H1 (cell line): ENCODE measurements at regions not wholly inside any gene's neighbourhood (a gene's known extent, or its start where the extent isn't known, plus 50 kb on each side); places are given as distances from the start of the nearest gene placed in this dataset.

Source experiments
- CTCF ChIA-PET: fragments of 300-600 bp; sonication (Branson Sonifier 250); formaldehyde crosslinking; loops from one replicate; lab custom pipeline; 2021; ENCODE audit not compliant: partially characterized antibody; lab: Charles Lee
- POLR2A ChIA-PET: fragments of 300-600 bp; sonication (Branson Sonifier 250); formaldehyde crosslinking; loops from one replicate; lab custom pipeline; 2021; ENCODE audit warnings: inconsistent platforms; ENCODE audit not compliant: partially characterized antibody; lab: Charles Lee
- DNase-seq, 2 experiments: peaks; one replicate each; pipeline versions ENCODE4 v3.0.0 to v3.0.0-alpha.2; 2010 to 2022; ENCODE audit warnings: low spot score in 2 of 2, low read depth in 1 of 2, mixed read lengths in 1 of 2
- FAIRE-seq: peaks from 2 replicates; lab custom pipeline; 2011; peaks lifted over from hg19 to GRCh38; lab: Jason Lieb, UNC
- H2AFZ ChIP-seq: 2 replicates; pipeline ENCODE4 v1.8.1; 2012; ENCODE audit warnings: low read length, inconsistent platforms
- H2AK5ac ChIP-seq: 2 replicates; pipeline ENCODE4 v1.6.1; 2013; ENCODE audit warnings: low read depth, low read length
- H2BK120ac ChIP-seq: replicated peaks from 2 replicates; pipeline ENCODE3; 2013; ENCODE audit warnings: low read depth, low read length, inconsistent platforms
- H2BK12ac ChIP-seq: 2 replicates; pipeline ENCODE4 v1.6.1; 2013; ENCODE audit warnings: low read depth, low read length
- H2BK15ac ChIP-seq: 2 replicates; pipeline ENCODE4 v1.6.1; 2013; ENCODE audit warnings: low read length
- H2BK20ac ChIP-seq: 2 replicates; pipeline ENCODE4 v1.6.1; 2013; ENCODE audit warnings: low read length
- H2BK5ac ChIP-seq: 2 replicates; pipeline ENCODE4 v1.6.1; 2013; ENCODE audit warnings: low read depth, low read length
- H3K14ac ChIP-seq: 2 replicates; pipeline ENCODE4 v1.6.1; 2013; ENCODE audit warnings: inconsistent platforms; ENCODE audit not compliant: insufficient read length
- H3K18ac ChIP-seq: 2 replicates; pipeline ENCODE4 v1.6.1; 2013; ENCODE audit warnings: low read length; ENCODE audit errors: extremely low read depth
- H3K23ac ChIP-seq: 2 replicates; pipeline ENCODE4 v1.6.1; 2013; ENCODE audit warnings: inconsistent platforms; ENCODE audit not compliant: insufficient read length
- H3K23me2 ChIP-seq: 2 replicates; pipeline ENCODE4 v1.6.1; 2013; ENCODE audit warnings: low read depth, low read length
- H3K27ac ChIP-seq: 2 replicates; pipeline ENCODE4 v1.6.1; 2011; ENCODE audit warnings: low read depth, low read length, inconsistent platforms
- H3K27me3 ChIP-seq, 4 experiments: replicated peaks in 1 of 4; 1 replicate in 1 of 4; 2 replicates in 3 of 4; pipeline versions ENCODE4 v1.6.1 to v1.8.1; 2011 to 2013; ENCODE audit warnings: low read length in 3 of 4, mild to moderate bottlenecking in 3 of 4, inconsistent platforms in 2 of 4, mixed read lengths in 2 of 4, moderate library complexity in 1 of 4; ENCODE audit not compliant: control insufficient read depth in 3 of 4, insufficient read depth in 3 of 4; ENCODE audit errors: extremely low read depth in 1 of 4
- H3K36me3 ChIP-seq, 4 experiments: 2 replicates each; pipeline versions ENCODE4 v1.6.1 to v1.8.1; 2011 to 2013; ENCODE audit warnings: mild to moderate bottlenecking in 4 of 4, low read length in 3 of 4, moderate library complexity in 2 of 4, control low read depth in 1 of 4, inconsistent platforms in 1 of 4; ENCODE audit not compliant: insufficient read depth in 4 of 4, control insufficient read depth in 2 of 4
- H3K4ac ChIP-seq: replicated peaks from 2 replicates; pipeline ENCODE3; 2013; ENCODE audit warnings: low read length, low read depth, mixed read lengths, inconsistent platforms; ENCODE audit not compliant: insufficient read length
- H3K4me1 ChIP-seq, 4 experiments: replicated peaks in 1 of 4; 1 replicate in 1 of 4; 2 replicates in 3 of 4; pipeline versions ENCODE4 v1.6.1 to v1.8.1; 2011 to 2013; ENCODE audit warnings: low read length in 3 of 4, inconsistent platforms in 2 of 4, mixed read lengths in 1 of 4; ENCODE audit not compliant: insufficient read depth in 4 of 4, control insufficient read depth in 3 of 4
- H3K4me2 ChIP-seq, 2 experiments: 2 replicates each; pipeline versions ENCODE4 v1.6.1 to v1.8.1; 2011 to 2013; ENCODE audit warnings: low read depth in 2 of 2, low read length in 2 of 2, control low read depth in 1 of 2, inconsistent platforms in 1 of 2, mild to moderate bottlenecking in 1 of 2; ENCODE audit not compliant: insufficient read depth in 1 of 2
- H3K4me3 ChIP-seq, 4 experiments: fragments of 200-600, 300-600 bp in 1 of 4; sonication (generic), shearing (Covaris generic), sonication (Bioruptor Twin) in 1 of 4; 2 replicates each; pipeline versions ENCODE4 v1.5.1 to v1.8.1; 2011 to 2016; ENCODE audit warnings: low read length in 4 of 4, low read depth in 3 of 4, control low read depth in 2 of 4, inconsistent platforms in 2 of 4, mild to moderate bottlenecking in 2 of 4, mixed read lengths in 1 of 4, moderate library complexity in 1 of 4; ENCODE audit not compliant: insufficient read depth in 2 of 4; ENCODE audit errors: extremely low read depth in 1 of 4
- H3K56ac ChIP-seq: replicated peaks from 2 replicates; pipeline ENCODE3; 2013; ENCODE audit warnings: low read depth, mild to moderate bottlenecking, mixed read lengths, low read length, inconsistent platforms; ENCODE audit not compliant: insufficient read length
- H3K79me1 ChIP-seq: 2 replicates; pipeline ENCODE4 v1.6.1; 2013; ENCODE audit warnings: low read depth, low read length, control low read depth
- H3K79me2 ChIP-seq, 2 experiments: 2 replicates each; pipeline versions ENCODE4 v1.6.1 to v1.8.1; 2012 to 2013; ENCODE audit warnings: low read length in 2 of 2, mild to moderate bottlenecking in 2 of 2, inconsistent platforms in 1 of 2; ENCODE audit not compliant: insufficient read depth in 2 of 2, control insufficient read depth in 1 of 2
- H3K9ac ChIP-seq, 4 experiments: replicated peaks in 1 of 4; 1 replicate in 1 of 4; 2 replicates in 3 of 4; pipeline versions ENCODE4 v1.6.1 to v1.8.1; 2011 to 2013; ENCODE audit warnings: low read depth in 3 of 4, low read length in 3 of 4, control low read depth in 2 of 4, mild to moderate bottlenecking in 2 of 4, moderate library complexity in 2 of 4, inconsistent platforms in 1 of 4; ENCODE audit errors: extremely low read depth in 1 of 4
- H3K9me3 ChIP-seq, 2 experiments: 2 replicates each; pipeline versions ENCODE4 v1.6.1 to v1.8.1; 2012 to 2013; ENCODE audit warnings: mild to moderate bottlenecking in 2 of 2, moderate library complexity in 2 of 2, control low read depth in 1 of 2, inconsistent platforms in 1 of 2, low read depth in 1 of 2, low read length in 1 of 2, mixed read lengths in 1 of 2; ENCODE audit not compliant: insufficient read depth in 2 of 2
- H4K20me1 ChIP-seq, 2 experiments: replicated peaks in 1 of 2; 2 replicates each; pipeline versions ENCODE3 to v1.8.1; 2011 to 2013; ENCODE audit warnings: inconsistent platforms in 2 of 2, low read length in 2 of 2, mild to moderate bottlenecking in 1 of 2; ENCODE audit not compliant: insufficient read depth in 2 of 2, control insufficient read depth in 1 of 2
- H4K5ac ChIP-seq: 2 replicates; pipeline ENCODE4 v1.6.1; 2013; ENCODE audit warnings: low read length, low read depth, mixed read lengths, inconsistent platforms; ENCODE audit not compliant: insufficient read length
- H4K8ac ChIP-seq: 2 replicates; pipeline ENCODE4 v1.8.0; 2013; ENCODE audit warnings: mild to moderate bottlenecking, moderate library complexity, low read length, inconsistent platforms; ENCODE audit not compliant: insufficient read depth; ENCODE audit errors: extremely low read depth
- H4K91ac ChIP-seq: replicated peaks from 2 replicates; pipeline ENCODE3; 2013; ENCODE audit warnings: low read length, mixed read lengths, inconsistent platforms; ENCODE audit not compliant: insufficient read length
- CTBP2 ChIP-seq: IDR thresholded peaks from 2 replicates; pipeline ENCODE4 v1.7.0; 2011; ENCODE audit warnings: borderline replicate concordance, mild to moderate bottlenecking, moderate library complexity, mixed read lengths, low read length; ENCODE audit not compliant: insufficient read depth, insufficient read length
- KDM4A ChIP-seq: IDR thresholded peaks from one replicate; pipeline ENCODE4 v1.7.1; 2012; ENCODE audit warnings: low read depth, mild to moderate bottlenecking, moderate library complexity, low read length, inconsistent platforms; ENCODE audit not compliant: severe bottlenecking
- NANOG ChIP-seq: IDR thresholded peaks from 2 replicates; pipeline ENCODE4 v1.6.1; 2011; ENCODE audit warnings: low read length, low read depth, mild to moderate bottlenecking, inconsistent platforms; ENCODE audit not compliant: insufficient read depth, poor library complexity, severe bottlenecking
- POLR2AphosphoS5 ChIP-seq: IDR thresholded peaks from 2 replicates; pipeline ENCODE4 v1.6.1; 2011; ENCODE audit warnings: low read depth, low read length
- RAD21 ChIP-seq, 2 experiments: IDR thresholded peaks in 1 of 2; conservative IDR thresholded peaks in 1 of 2; 2 replicates each; pipeline ENCODE4 v1.6.1; 2011; ENCODE audit warnings: low read depth in 2 of 2, low read length in 2 of 2, improper control_type of control experiment in 1 of 2, inconsistent platforms in 1 of 2, mild to moderate bottlenecking in 1 of 2, moderate library complexity in 1 of 2
- SAP30 ChIP-seq: fragments of 300-600 bp; sonication (generic); IDR thresholded peaks from 2 replicates; pipeline ENCODE4 v1.7.1; 2012; ENCODE audit warnings: low read length, moderate library complexity, mild to moderate bottlenecking, inconsistent platforms; ENCODE audit not compliant: insufficient read depth, insufficient replicate concordance
- SUZ12 ChIP-seq: fragments of 200-600 bp; sonication (generic); IDR thresholded peaks from 2 replicates; pipeline ENCODE4 v1.6.1; 2012; ENCODE audit warnings: mild to moderate bottlenecking, inconsistent platforms, low read length, moderate library complexity, mixed read lengths
- TAF1 ChIP-seq: IDR thresholded peaks from 2 replicates; pipeline ENCODE4 v1.6.1; 2011; ENCODE audit warnings: mild to moderate bottlenecking, low read depth, low read length
- WGBS, 2 experiments: shearing (Covaris generic) in 1 of 2; methylation state at CpG; one replicate each; pipeline versions ENCODE4 v1.1.6 to v1.1.7; 2013 to 2015; ENCODE audit warnings: low lambda C conversion rate in 2 of 2, mixed read lengths in 2 of 2, inconsistent platforms in 1 of 2, low coverage in 1 of 2, missing lambda C conversion rate in 1 of 2; ENCODE audit not compliant: insufficient replicate concordance in 2 of 2, insufficient coverage in 1 of 2, insufficient read length in 1 of 2; ENCODE audit errors: extremely low coverage in 1 of 2, missing lambda C conversion rate in 1 of 2; 5-methylcytosine and 5-hydroxymethylcytosine counted together

GRCh38 chr2:120892271-120892966 is 156.8 kb downstream of the GLI2 start:
- H3K4me2 ChIP-seq: peak overlapping the region; percentile 10 to 55; a peak in 3 of 4 replicates
- no peak overlapping the region for H2BK20ac ChIP-seq
- no peaks in the 10 kb centered on the region; the same call in 1 of the 2 replicates for H3K23me2 ChIP-seq
- peaks cover 2 to 3% of the 10 kb centered on the region in 2 experiments for H4K20me1 ChIP-seq
- no peak overlapping the region for H4K91ac ChIP-seq
- peak overlapping the region; percentile 72 for H2BK5ac ChIP-seq
- 0 out of 2 replicates have a peak overlapping the region, but pooled peaks have one; percentile 11 for H2BK12ac ChIP-seq
- no peaks in the 10 kb centered on the region for H3K36me3 ChIP-seq
- H2BK15ac ChIP-seq: no peak overlapping the region
- DNase-seq (no peak), FAIRE-seq (no peak)
- H2AFZ ChIP-seq: no peak overlapping the region
- H3K9me3 ChIP-seq: no peaks in the 10 kb centered on the region
- no peak overlapping the region for H4K8ac ChIP-seq
- H2BK120ac ChIP-seq: no peak overlapping the region
- H3K9ac ChIP-seq: no peak overlapping the region
- peak overlapping the region; percentile 66; the same call in 1 of the 2 replicates for H2AK5ac ChIP-seq
- no peak overlapping the region for H3K56ac ChIP-seq
- H4K5ac ChIP-seq: peak overlapping the region; percentile 18
- peaks cover 7 to 28% (median 17%) of the 10 kb centered on the region in 4 experiments; a peak in 6 of 7 replicates for H3K4me1 ChIP-seq
- peak overlapping the region; percentile 52; the same call in 1 of the 2 replicates for H3K18ac ChIP-seq
- TF ChIP-seq SUZ12 (no peak), SAP30 (no peak), CTBP2 (no peak), NANOG (no peak), RAD21 (IDR thresholded peaks at IDR 0.05 in 1 of 2, conservative IDR thresholded peaks at IDR 0.05 in 1 of 2; ENCODE audit: low read depth in 2 of 2, low read length in 2 of 2) (no peak), TAF1 (no peak), KDM4A (no peak), POLR2AphosphoS5 (no peak)
- TF ChIP-seq, all 59 proteins: peak for 0
- Histone ChIP-seq H3K4me3 (no peak overlapping the region), H3K4ac (no peak overlapping the region), H3K27ac (no peak overlapping the region), H3K23ac (no peak overlapping the region), H3K79me2 (peaks cover 0 to 42% of the 10 kb centered on the region in 2 experiments; a peak in 2 of 4 replicates), H3K14ac (no peak overlapping the region), H3K79me1 (peaks cover 15% of the 10 kb centered on the region), H3K27me3 (no peaks in the 10 kb centered on the region)
- WGBS, 2 experiments: 89% methylated on average over 8 of the region's 8 CpGs; no CpG with 5 or more reads in 1 of the 2 experiments
- POLR2A ChIA-PET: interaction anchor here (1.0 kb wide), 1 partner anchor 183 kb away, joined by 3 read pairs; no protein-coding TSS in a partner anchor
- CTCF ChIA-PET: interaction anchor here (0.6 to 4.3 kb wide), 9 partner anchors 8 to 197 kb away, joined by 3 to 22 read pairs (median 3); no protein-coding TSS in a partner anchor
